Large intestine (tissue), 3 donors: ENCODE measurements at regions not wholly inside any gene's neighbourhood (a gene's known extent, or its start where the extent isn't known, plus 50 kb on each side); places are given as distances from the start of the nearest gene placed in this dataset.

Source experiments
- DNase-seq, 2 donors: peaks; one replicate each; pipeline versions ENCODE4 v3.0.0 to v3.0.0-alpha.2; 2013
- H3K27ac ChIP-seq: one replicate; pipeline ENCODE4 v1.5.1; 2013; ENCODE audit warnings: low read length
- H3K27me3 ChIP-seq: 2 replicates; pipeline ENCODE4 v1.6.1; 2013; ENCODE audit warnings: low read length; ENCODE audit not compliant: control insufficient read depth, insufficient read depth
- H3K36me3 ChIP-seq: 2 replicates; pipeline ENCODE4 v1.6.1; 2013; ENCODE audit warnings: low read length; ENCODE audit not compliant: control insufficient read depth, insufficient read depth
- H3K4me1 ChIP-seq: one replicate; pipeline ENCODE4 v1.6.1; 2013; ENCODE audit warnings: low read length; ENCODE audit not compliant: control insufficient read depth, insufficient read depth
- H3K4me3 ChIP-seq: one replicate; pipeline ENCODE4 v1.5.1; 2013; ENCODE audit warnings: low read length
- H3K9me3 ChIP-seq: one replicate; pipeline ENCODE4 v1.6.1; 2013; ENCODE audit warnings: mild to moderate bottlenecking, low read depth, low read length, moderate library complexity; ENCODE audit not compliant: control insufficient read depth
- WGBS: methylation state at CpG from one replicate; pipeline ENCODE4 v1.1.5; 2013; ENCODE audit warnings: low lambda C conversion rate; ENCODE audit not compliant: insufficient coverage; 5-methylcytosine and 5-hydroxymethylcytosine counted together

GRCh38 chr10:107443326-107443725 lies 278.8 kb upstream of the SORCS1 start:
- H3K4me1 ChIP-seq, result no peaks in the 10 kb centered on the region
- H3K4me3 ChIP-seq, result no peak overlapping the region
- DNase-seq, result no peak
- H3K27me3 ChIP-seq, result no peaks in the 10 kb centered on the region
- H3K36me3 ChIP-seq, result no peaks in the 10 kb centered on the region
- no peak overlapping the region for H3K27ac ChIP-seq
- no peaks in the 10 kb centered on the region for H3K9me3 ChIP-seq
- WGBS, result 17% methylated on average over 1 of the region's 1 CpG

DNA sequence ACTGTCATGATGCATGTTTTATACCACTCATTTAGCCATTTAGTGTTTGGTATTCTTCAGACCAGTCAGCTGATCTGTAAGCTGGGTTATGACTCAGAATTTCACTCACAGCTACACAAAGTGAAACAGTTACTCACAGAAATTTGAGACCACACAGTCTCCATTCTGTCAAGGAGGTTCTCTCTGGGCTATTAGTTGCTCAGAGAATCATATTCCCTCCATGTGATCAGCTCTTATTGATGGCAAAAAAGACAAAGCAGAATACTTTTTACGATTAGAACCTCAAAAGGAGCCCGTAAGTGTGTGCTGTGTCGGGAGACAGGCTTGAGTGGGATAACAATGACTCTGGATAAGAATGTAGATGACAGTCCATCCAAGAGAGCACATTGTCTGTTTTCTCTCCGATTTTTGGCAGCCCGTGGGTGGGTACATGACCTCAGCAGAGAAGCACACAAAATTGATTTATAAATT lies 277.6 kb upstream of the SORCS1 start:
- Histone ChIP-seq H3K4me1 (no peaks in the 10 kb centered on the region), H3K4me3 (no peak overlapping the region), H3K27me3 (no peaks in the 10 kb centered on the region), H3K27ac (no peak overlapping the region), H3K9me3 (no peaks in the 10 kb centered on the region), H3K36me3 (no peaks in the 10 kb centered on the region)
- no CpG with 5 or more reads among the region's 5 CpGs for WGBS
- DNase-seq, result no peak

- no peak for DNase-seq
- no peak overlapping the region for H3K4me3 ChIP-seq
- no peak overlapping the region for H3K27ac ChIP-seq
- no peaks in the 10 kb centered on the region for H3K36me3 ChIP-seq
- no CpG with 5 or more reads among the region's 5 CpGs for WGBS
- H3K4me1 ChIP-seq, result no peaks in the 10 kb centered on the region
- H3K9me3 ChIP-seq, result no peaks in the 10 kb centered on the region
- H3K27me3 ChIP-seq, result no peaks in the 10 kb centered on the region
Measured at GRCh38 chr10:107440741-107441140, 276.2 kb upstream of the SORCS1 start.

DNA sequence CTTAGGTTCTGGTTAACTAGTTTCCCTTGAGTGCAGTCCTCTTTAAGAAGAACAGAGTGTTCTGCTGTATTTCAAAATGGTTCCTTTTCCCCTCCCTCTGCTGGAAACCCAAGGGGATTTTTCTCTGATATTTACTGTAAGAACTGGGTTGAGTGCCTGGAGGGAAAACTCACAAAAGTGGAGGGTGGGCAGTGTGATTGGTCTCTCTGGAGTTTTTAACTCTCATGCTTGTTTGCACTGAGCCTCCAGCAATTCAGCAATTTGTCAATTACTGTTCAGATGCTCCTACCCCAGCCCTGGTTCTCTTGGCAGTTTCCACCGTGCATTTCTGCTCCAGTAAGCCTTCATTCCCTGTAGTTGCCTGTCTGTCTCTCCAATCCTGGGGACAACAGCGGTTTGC lies 273.4 kb upstream of the SORCS1 start:
- no peak overlapping the region for H3K27ac ChIP-seq
- H3K36me3 ChIP-seq, result no peaks in the 10 kb centered on the region
- DNase-seq, result no peak
- no peaks in the 10 kb centered on the region for H3K27me3 ChIP-seq
- H3K4me3 ChIP-seq, result no peak overlapping the region
- no peaks in the 10 kb centered on the region for H3K4me1 ChIP-seq
- WGBS, result 61% methylated on average over 2 of the region's 2 CpGs
- no peaks in the 10 kb centered on the region for H3K9me3 ChIP-seq

- Histone ChIP-seq H3K4me3 (no peak overlapping the region), H3K36me3 (no peaks in the 10 kb centered on the region), H3K4me1 (no peaks in the 10 kb centered on the region), H3K27me3 (no peaks in the 10 kb centered on the region), H3K9me3 (no peaks in the 10 kb centered on the region), H3K27ac (no peak overlapping the region)
- DNase-seq, result no peak
- 90% methylated on average over 1 of the region's 1 CpG for WGBS
Measured at GRCh38 chr10:107436568-107436967, 272.1 kb upstream of the SORCS1 start.

- no peak for DNase-seq
- no CpG with 5 or more reads among the region's 5 CpGs for WGBS
- no peaks in the 10 kb centered on the region for H3K27me3 ChIP-seq
- H3K36me3 ChIP-seq, result no peaks in the 10 kb centered on the region
- H3K9me3 ChIP-seq, result no peaks in the 10 kb centered on the region
- H3K27ac ChIP-seq, result no peak overlapping the region
- no peak overlapping the region for H3K4me3 ChIP-seq
- H3K4me1 ChIP-seq, result no peaks in the 10 kb centered on the region
Measured at GRCh38 chr10:107434854-107435253, 270.3 kb upstream of the SORCS1 start.

DNA sequence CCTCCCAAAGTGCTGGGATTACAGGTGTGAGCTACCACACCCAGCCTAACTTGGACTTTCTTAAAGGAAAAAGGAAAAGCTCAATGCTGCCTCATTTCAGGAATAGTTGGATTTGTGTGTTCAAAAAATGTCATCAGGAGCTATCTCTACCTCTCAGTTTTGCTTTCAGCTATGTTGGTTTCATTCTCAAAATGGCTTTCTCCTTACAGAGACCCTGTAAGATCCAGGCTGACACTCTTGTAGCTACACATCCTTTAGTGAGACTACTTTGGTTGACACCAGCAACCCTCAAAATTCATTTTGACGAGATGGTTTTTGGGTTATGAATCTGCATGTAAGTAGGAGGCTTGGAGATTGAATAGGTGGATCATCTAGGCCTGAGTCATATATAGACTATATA lies 269.7 kb upstream of the SORCS1 start:
- no peak overlapping the region for H3K27ac ChIP-seq
- H3K27me3 ChIP-seq, result no peaks in the 10 kb centered on the region
- no peak for DNase-seq
- no peaks in the 10 kb centered on the region for H3K4me1 ChIP-seq
- WGBS, result no CpG with 5 or more reads among the region's 1 CpG
- no peaks in the 10 kb centered on the region for H3K36me3 ChIP-seq
- no peaks in the 10 kb centered on the region for H3K9me3 ChIP-seq
- no peak overlapping the region for H3K4me3 ChIP-seq

DNA sequence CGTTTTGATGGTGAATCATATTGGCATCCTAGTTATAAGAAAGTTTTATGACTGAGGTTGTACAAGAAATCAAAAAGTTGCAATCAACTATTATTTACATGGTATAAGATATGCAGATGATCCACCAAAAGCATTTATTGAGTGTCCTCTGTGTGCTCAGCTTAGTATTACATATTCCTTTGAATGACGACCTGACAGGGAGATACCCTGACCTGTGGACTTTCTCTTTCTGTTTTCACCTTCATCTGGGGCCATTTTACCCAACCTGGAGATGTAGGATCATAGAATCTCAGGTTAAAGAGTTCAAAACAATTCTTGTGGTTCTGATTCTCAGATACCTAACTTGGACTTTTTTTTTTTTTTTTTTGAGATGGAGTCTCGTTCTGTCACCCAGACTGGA lies 269.1 kb upstream of the SORCS1 start:
- no peaks in the 10 kb centered on the region for H3K9me3 ChIP-seq
- no peak for DNase-seq
- H3K27ac ChIP-seq, result no peak overlapping the region
- no peaks in the 10 kb centered on the region for H3K27me3 ChIP-seq
- no CpG with 5 or more reads among the region's 3 CpGs for WGBS
- H3K4me3 ChIP-seq, result no peak overlapping the region
- no peaks in the 10 kb centered on the region for H3K4me1 ChIP-seq
- no peaks in the 10 kb centered on the region for H3K36me3 ChIP-seq

- Histone ChIP-seq H3K4me3 (no peak overlapping the region), H3K9me3 (no peaks in the 10 kb centered on the region), H3K27ac (no peak overlapping the region), H3K4me1 (no peaks in the 10 kb centered on the region), H3K27me3 (no peaks in the 10 kb centered on the region), H3K36me3 (no peaks in the 10 kb centered on the region)
- no CpG with 5 or more reads among the region's 6 CpGs for WGBS
- DNase-seq, result no peak
Measured at GRCh38 chr10:107430446-107430845, 265.9 kb upstream of the SORCS1 start.

GRCh38 chr10:107427016-107427415 lies 262.5 kb upstream of the SORCS1 start:
- no peak for DNase-seq
- Histone ChIP-seq H3K36me3 (no peaks in the 10 kb centered on the region), H3K4me3 (no peak overlapping the region), H3K4me1 (no peaks in the 10 kb centered on the region), H3K27me3 (no peaks in the 10 kb centered on the region), H3K27ac (no peak overlapping the region), H3K9me3 (no peaks in the 10 kb centered on the region)
- WGBS, result 81% methylated on average over 4 of the region's 5 CpGs

DNA sequence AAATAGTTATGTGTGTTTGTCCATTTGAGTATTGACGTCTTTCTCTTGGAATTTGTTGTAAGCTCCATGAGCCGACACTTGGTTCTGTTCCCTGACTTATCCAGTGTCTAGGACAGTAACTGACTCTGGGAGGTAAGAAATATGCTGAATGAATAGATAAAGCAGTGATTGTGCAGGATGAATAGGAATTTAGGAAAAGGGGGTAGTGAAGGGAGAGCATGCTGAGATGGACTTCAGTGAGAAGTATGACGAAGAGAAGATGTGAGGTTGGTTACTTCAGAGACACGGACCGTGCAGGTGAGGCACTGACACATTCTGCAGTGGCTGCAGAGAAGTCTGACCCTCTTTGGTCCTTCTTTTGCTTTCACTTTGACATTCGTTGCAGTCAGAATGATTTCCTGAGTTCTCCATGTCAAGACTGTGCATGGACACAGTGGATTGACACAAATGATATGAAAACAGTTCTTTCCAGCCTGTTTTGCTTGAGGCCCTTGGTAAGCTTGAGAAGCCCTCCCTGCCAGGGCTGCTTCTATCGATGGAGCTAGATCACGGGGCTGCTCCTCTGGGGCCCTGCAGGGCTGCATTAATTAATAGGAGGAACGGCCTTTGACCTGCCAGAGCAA lies 261.5 kb upstream of the SORCS1 start:
- no peaks in the 10 kb centered on the region for H3K27me3 ChIP-seq
- H3K27ac ChIP-seq, result no peak overlapping the region
- DNase-seq, result peak in 1 of 2 donors; percentile 3
- WGBS, result 80% methylated on average over 1 of the region's 9 CpGs
- H3K36me3 ChIP-seq, result no peaks in the 10 kb centered on the region
- H3K4me1 ChIP-seq, result no peaks in the 10 kb centered on the region
- no peak overlapping the region for H3K4me3 ChIP-seq
- H3K9me3 ChIP-seq, result no peaks in the 10 kb centered on the region
